B cell (primary cell): ENCODE measurements at regions not wholly inside any gene's neighbourhood (a gene's known extent, or its start where the extent isn't known, plus 50 kb on each side); places are given as distances from the start of the nearest gene placed in this dataset.

Source experiments
- ATAC-seq: fragments of 200-7000 bp; cut with Tn5 transposase; one replicate; pipeline ENCODE4 v1.10.0; 2021; ENCODE audit warnings: low read depth, mild to moderate bottlenecking, moderate number of reproducible peaks, moderate library complexity
- CTCF ChIA-PET: fragments of 350-600 bp; sonication (Branson Sonifier 250); formaldehyde crosslinking; loops from one replicate; lab custom pipeline; 2021; ENCODE audit warnings: antibody characterized with exemption, inconsistent platforms; lab: Charles Lee
- POLR2A ChIA-PET: fragments of 350-600 bp; sonication (Branson Sonifier 250); formaldehyde crosslinking; loops from one replicate; lab custom pipeline; 2021; ENCODE audit warnings: antibody characterized with exemption; lab: Charles Lee
- DNase-seq: peaks from one replicate; pipeline ENCODE4 v3.0.0; 2013
- H2AFZ ChIP-seq: 2 replicates; pipeline ENCODE4 v1.6.1; 2012; ENCODE audit warnings: mild to moderate bottlenecking, low read depth, low read length; ENCODE audit not compliant: insufficient read depth, poor library complexity, severe bottlenecking
- H3K27ac ChIP-seq, 2 donors: 1 replicate in 1 of 2; 2 replicates in 1 of 2; pipeline ENCODE4 v1.5.1; 2012 to 2013; ENCODE audit warnings: low read length in 2 of 2, mild to moderate bottlenecking in 2 of 2, moderate library complexity in 1 of 2
- H3K27me3 ChIP-seq, 4 experiments: fragments of 200-600 bp in 1 of 4; sonication (generic) in 1 of 4; replicated peaks in 1 of 4; 1 replicate in 2 of 4; 2 replicates in 2 of 4; pipeline versions ENCODE4 v1.6.1 to v1.7.0; 2013 to 2016; ENCODE audit warnings: low read length in 3 of 4, mild to moderate bottlenecking in 2 of 4, mixed read lengths in 1 of 4, moderate library complexity in 1 of 4; ENCODE audit not compliant: insufficient read depth in 4 of 4, control insufficient read depth in 3 of 4; ENCODE audit errors: control extremely low read depth in 1 of 4
- H3K36me3 ChIP-seq, 2 experiments: replicated peaks in 1 of 2; 1 replicate in 1 of 2; 2 replicates in 1 of 2; pipeline versions ENCODE4 v1.6.1 to v1.7.1; 2013; ENCODE audit warnings: low read length in 1 of 2; ENCODE audit not compliant: insufficient read depth in 2 of 2, control insufficient read depth in 1 of 2; ENCODE audit errors: control extremely low read depth in 1 of 2, extremely low read depth in 1 of 2
- H3K4me1 ChIP-seq, 2 donors: fragments of 200-600 bp in 1 of 2; sonication (generic) in 1 of 2; 1 replicate in 1 of 2; 2 replicates in 1 of 2; pipeline versions ENCODE4 v1.5.1 to v1.6.1; 2013 to 2017; ENCODE audit warnings: low read length in 2 of 2; ENCODE audit not compliant: control insufficient read depth in 2 of 2, insufficient read depth in 2 of 2
- H3K4me2 ChIP-seq: replicated peaks from 2 replicates; pipeline ENCODE3; 2012; ENCODE audit warnings: mild to moderate bottlenecking, low read depth, low read length; ENCODE audit not compliant: poor library complexity, severe bottlenecking
- H3K4me3 ChIP-seq, 5 experiments: fragments of 200-600 bp in 1 of 5; sonication (generic) in 1 of 5; 1 replicate in 3 of 5; 2 replicates in 2 of 5; pipeline versions ENCODE4 v1.5.1 to v1.7.0; 2011 to 2016; ENCODE audit warnings: low read length in 4 of 5, mild to moderate bottlenecking in 4 of 5, low read depth in 2 of 5, control low read depth in 1 of 5, moderate library complexity in 1 of 5; ENCODE audit not compliant: insufficient read depth in 1 of 5; ENCODE audit errors: control extremely low read depth in 1 of 5, extremely low read depth in 1 of 5
- H3K79me2 ChIP-seq: fragments of 200-600 bp; sonication (generic); one replicate; pipeline ENCODE4 v1.6.0; 2016; ENCODE audit warnings: low read length; ENCODE audit not compliant: control insufficient read depth, insufficient read depth
- H3K9ac ChIP-seq: fragments of 200-600 bp; sonication (generic); 2 replicates; pipeline ENCODE4 v1.6.1; 2017; ENCODE audit warnings: mild to moderate bottlenecking, low read length, moderate library complexity
- H3K9me3 ChIP-seq, 3 donors: one replicate each; pipeline versions ENCODE4 v1.6.1 to v1.7.1; 2013; ENCODE audit warnings: low read length in 2 of 3; ENCODE audit not compliant: control insufficient read depth in 2 of 3, insufficient read depth in 1 of 3; ENCODE audit errors: control extremely low read depth in 1 of 3
- H4K20me1 ChIP-seq: 2 replicates; pipeline ENCODE4 v1.6.0; 2012; ENCODE audit warnings: mild to moderate bottlenecking, low read length; ENCODE audit not compliant: insufficient read depth, control insufficient read depth, poor library complexity, severe bottlenecking
- H3K27ac Mint-ChIP-seq: one replicate; pipeline ENCODE4 v1.8.0; 2021; ENCODE audit warnings: mixed read lengths
- H3K27me3 Mint-ChIP-seq: one replicate; pipeline ENCODE4 v1.8.0; 2021; ENCODE audit warnings: mixed read lengths
- H3K4me1 Mint-ChIP-seq: one replicate; pipeline ENCODE4 v1.8.0; 2021; ENCODE audit warnings: mixed read lengths
- H3K4me3 Mint-ChIP-seq: one replicate; pipeline ENCODE4 v1.8.0; 2021; ENCODE audit warnings: mixed read lengths
- H3K9me3 Mint-ChIP-seq: one replicate; pipeline ENCODE4 v1.8.0; 2022; ENCODE audit warnings: mixed read lengths; ENCODE audit not compliant: insufficient read depth
- EZH2 ChIP-seq: IDR thresholded peaks from 2 replicates; pipeline ENCODE4 v1.6.1; 2012; ENCODE audit warnings: borderline replicate concordance, low read depth, mild to moderate bottlenecking, moderate library complexity, low read length; ENCODE audit not compliant: insufficient read depth, poor library complexity, severe bottlenecking
- WGBS: methylation state at CpG from one replicate; pipeline ENCODE4 v1.1.5; 2013; ENCODE audit warnings: missing lambda C conversion rate; ENCODE audit not compliant: insufficient coverage; 5-methylcytosine and 5-hydroxymethylcytosine counted together
- intact Hi-C: fragments of 100-400 bp; cut with micrococcal nuclease; formaldehyde crosslinking; loops from one replicate; pipeline ENCODE4 v1.10.0; 2022
- TF ChIP-seq, protein P1 (sequence below): fragments of 200-600 bp; IDR thresholded peaks from one replicate; pipeline ENCODE4 v1.8.0; 2022; ENCODE audit warnings: antibody characterized with exemption, mild to moderate bottlenecking

DNA sequence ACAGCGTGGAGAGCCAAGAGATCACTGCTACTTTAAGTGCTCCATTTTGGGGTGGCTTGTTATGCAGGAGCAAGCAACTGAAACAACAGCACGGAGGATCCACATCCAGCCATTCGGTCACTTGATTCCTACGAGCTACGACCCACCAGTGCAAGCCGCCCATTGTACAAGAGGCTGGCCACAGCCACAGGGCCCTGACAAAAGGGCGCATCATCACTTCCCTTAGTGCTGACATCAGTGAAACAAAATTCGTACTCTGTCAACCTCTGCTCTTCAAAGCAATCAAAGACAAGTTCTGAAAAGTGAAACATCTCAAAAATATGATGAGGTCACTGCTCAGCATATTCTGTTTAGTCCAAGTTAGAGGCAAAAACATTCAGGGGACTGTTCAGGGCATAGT, 168.4 kb downstream of the GADD45G start:
- no peaks in the 10 kb centered on the region for H3K27me3 Mint-ChIP-seq
- intact Hi-C loops = no loop called here
- TF ChIP-seq EZH2 = no peak
- TF ChIP-seq, protein P1, sequence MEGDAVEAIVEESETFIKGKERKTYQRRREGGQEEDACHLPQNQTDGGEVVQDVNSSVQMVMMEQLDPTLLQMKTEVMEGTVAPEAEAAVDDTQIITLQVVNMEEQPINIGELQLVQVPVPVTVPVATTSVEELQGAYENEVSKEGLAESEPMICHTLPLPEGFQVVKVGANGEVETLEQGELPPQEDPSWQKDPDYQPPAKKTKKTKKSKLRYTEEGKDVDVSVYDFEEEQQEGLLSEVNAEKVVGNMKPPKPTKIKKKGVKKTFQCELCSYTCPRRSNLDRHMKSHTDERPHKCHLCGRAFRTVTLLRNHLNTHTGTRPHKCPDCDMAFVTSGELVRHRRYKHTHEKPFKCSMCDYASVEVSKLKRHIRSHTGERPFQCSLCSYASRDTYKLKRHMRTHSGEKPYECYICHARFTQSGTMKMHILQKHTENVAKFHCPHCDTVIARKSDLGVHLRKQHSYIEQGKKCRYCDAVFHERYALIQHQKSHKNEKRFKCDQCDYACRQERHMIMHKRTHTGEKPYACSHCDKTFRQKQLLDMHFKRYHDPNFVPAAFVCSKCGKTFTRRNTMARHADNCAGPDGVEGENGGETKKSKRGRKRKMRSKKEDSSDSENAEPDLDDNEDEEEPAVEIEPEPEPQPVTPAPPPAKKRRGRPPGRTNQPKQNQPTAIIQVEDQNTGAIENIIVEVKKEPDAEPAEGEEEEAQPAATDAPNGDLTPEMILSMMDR = no peak

DNA sequence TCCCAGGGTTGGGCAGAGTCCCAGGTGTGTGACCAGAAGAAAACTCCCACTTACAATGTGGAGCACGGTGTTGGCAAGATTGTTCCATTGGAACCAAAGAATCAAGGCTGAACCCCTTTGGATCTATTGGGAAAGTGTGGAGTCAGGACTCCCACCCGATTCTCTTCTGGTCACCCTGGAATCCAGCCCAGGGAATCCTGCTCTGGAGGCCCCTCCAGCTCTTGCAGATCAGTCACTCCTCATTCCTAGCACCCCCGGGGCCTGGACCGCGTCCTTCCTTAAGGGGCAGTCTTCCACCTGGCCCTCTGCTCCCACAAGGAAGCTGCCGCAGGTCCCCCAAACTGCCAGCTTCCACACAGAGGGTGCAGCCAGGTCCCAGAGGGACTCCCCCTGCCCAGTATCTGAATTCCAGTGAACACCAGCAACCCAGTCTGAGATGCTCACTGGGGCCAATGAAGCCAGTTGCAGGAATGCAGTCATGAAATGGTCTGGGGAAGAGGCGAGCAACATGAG, 170.1 kb downstream of the GADD45G start:
- Mint-ChIP-seq H3K4me1 (peaks cover 8% of the 10 kb centered on the region), H3K9me3 (no peaks in the 10 kb centered on the region), H3K27ac (no peak overlapping the region), H3K27me3 (no peaks in the 10 kb centered on the region), H3K4me3 (no peak overlapping the region)
- Histone ChIP-seq H3K4me3 (no peak overlapping the region), H2AFZ (no peak overlapping the region), H3K9me3 (no peaks in the 10 kb centered on the region), H3K36me3 (no peaks in the 10 kb centered on the region), H3K27me3 (no peaks in the 10 kb centered on the region), H3K27ac (no peak overlapping the region), H3K4me2 (no peak overlapping the region), H3K79me2 (no peaks in the 10 kb centered on the region), H3K9ac (no peak overlapping the region), H4K20me1 (no peaks in the 10 kb centered on the region), H3K4me1 (no peaks in the 10 kb centered on the region)
- no peak for ATAC-seq
- TF ChIP-seq EZH2 = no peak
- TF ChIP-seq, protein P1 = no peak
- 97% methylated on average over 6 of the region's 7 CpGs for WGBS
- CTCF ChIA-PET = no interaction called here
- POLR2A ChIA-PET = no interaction called here
- DNase-seq = no peak
- intact Hi-C loops = no loop called here

More for the DNA sequence above, 168.4 kb downstream of the GADD45G start:
- Histone ChIP-seq H3K27me3 (no peaks in the 10 kb centered on the region), H3K9me3 (no peaks in the 10 kb centered on the region), H3K27ac (no peak overlapping the region), H3K9ac (no peak overlapping the region), H4K20me1 (no peaks in the 10 kb centered on the region), H3K4me2 (no peak overlapping the region), H3K4me3 (no peak overlapping the region), H3K4me1 (no peaks in the 10 kb centered on the region), H3K79me2 (no peaks in the 10 kb centered on the region), H3K36me3 (no peaks in the 10 kb centered on the region), H2AFZ (no peak overlapping the region)
- Mint-ChIP-seq H3K27ac (no peak overlapping the region), H3K4me1 (peaks cover 8% of the 10 kb centered on the region), H3K4me3 (no peak overlapping the region), H3K9me3 (no peaks in the 10 kb centered on the region)
- ATAC-seq (no peak), DNase-seq (no peak)
- WGBS = 91% methylated on average over 8 of the region's 8 CpGs
- CTCF ChIA-PET = no interaction called here
- POLR2A ChIA-PET = no interaction called here
